DMS114 treated with DMSO at 0.1 percent for 48 hours (cell line): ENCODE measurements at regions not wholly inside any gene's neighbourhood (a gene's known extent, or its start where the extent isn't known, plus 50 kb on each side); places are given as distances from the start of the nearest gene placed in this dataset.

Experiments
- DNase-seq: peaks from one replicate; lab custom pipeline; 2025; ENCODE audit not compliant: unreplicated experiment; lab: John Stamatoyannopoulos, UW

- no peak for DNase-seq
Observed at GRCh38 chrX:22650691-22651090, 349.1 kb upstream of the DDX53 start.

- no peak for DNase-seq
Observed at GRCh38 chrX:22652596-22652995, 347.2 kb upstream of the DDX53 start.

GRCh38 chrX:22660756-22661155 is 339.0 kb upstream of the DDX53 start:
- no peak for DNase-seq

- no peak for DNase-seq
Observed at GRCh38 chrX:22662776-22663175, 337.0 kb upstream of the DDX53 start.

- no peak for DNase-seq
Observed at GRCh38 chrX:22664826-22665225, 334.9 kb upstream of the DDX53 start.

GRCh38 chrX:22665818-22666217 is 333.9 kb upstream of the DDX53 start:
- no peak for DNase-seq

GRCh38 chrX:22666441-22666840 is 333.3 kb upstream of the DDX53 start:
- no peak for DNase-seq

- no peak for DNase-seq
Observed at GRCh38 chrX:22674932-22675331, 324.8 kb upstream of the DDX53 start.

- DNase-seq: no peak
Observed at GRCh38 chrX:22686138-22686541, 313.6 kb upstream of the DDX53 start.

- no peak for DNase-seq
Observed at GRCh38 chrX:22689290-22689689, 310.5 kb upstream of the DDX53 start.

- no peak for DNase-seq
Observed at GRCh38 chrX:22690116-22690515, 309.6 kb upstream of the DDX53 start.

- DNase-seq: no peak
Observed at GRCh38 chrX:22691966-22692565, 307.7 kb upstream of the DDX53 start.

GRCh38 chrX:22698151-22698550 is 301.6 kb upstream of the DDX53 start:
- DNase-seq: no peak

GRCh38 chrX:22699581-22700091 is 300.1 kb upstream of the DDX53 start:
- DNase-seq: no peak

GRCh38 chrX:22712942-22713341 is 286.8 kb upstream of the DDX53 start:
- DNase-seq: no peak

GRCh38 chrX:22730542-22730941 is 269.2 kb upstream of the DDX53 start:
- DNase-seq: no peak

GRCh38 chrX:22737541-22737940 is 262.2 kb upstream of the DDX53 start:
- no peak for DNase-seq

- DNase-seq: no peak
Observed at GRCh38 chrX:22739276-22739675, 260.5 kb upstream of the DDX53 start.

- no peak for DNase-seq
Observed at GRCh38 chrX:22740836-22741235, 258.9 kb upstream of the DDX53 start.

GRCh38 chrX:22742174-22742573 is 257.6 kb upstream of the DDX53 start:
- DNase-seq: no peak

- no peak for DNase-seq
Observed at GRCh38 chrX:22746081-22746480, 253.7 kb upstream of the DDX53 start.

- peak; percentile 16 for DNase-seq
Observed at GRCh38 chrX:22748093-22748999, 251.4 kb upstream of the DDX53 start.
